Activated CD4-positive, alpha-beta T cell treated with anti-CD3 and anti-CD28 coated beads, Interleukin-2, amount 50 U/mL, for 1 hour (primary cell): ENCODE measurements at regions not wholly inside any gene's neighbourhood (a gene's known extent, or its start where the extent isn't known, plus 50 kb on each side); places are given as distances from the start of the nearest gene placed in this dataset.
A peak's percentile ranks its signal among the peaks of the same experiment; 100 is the strongest.

Experiments used
- DNase-seq: peaks from one replicate; pipeline ENCODE4 v3.0.0-alpha.2; 2020

GRCh38 chr15:59953392-59953883 lies 50.7 kb upstream of the FOXB1 start:
- no peak for DNase-seq

- no peak for DNase-seq
These were observed 51.2 kb upstream of the FOXB1 start for GRCh38 chr15:59952960-59953359.

- DNase-seq: no peak
These were observed 53.3 kb upstream of the FOXB1 start for GRCh38 chr15:59950603-59951388.

GRCh38 chr15:59948924-59949613 lies 55.0 kb upstream of the FOXB1 start:
- DNase-seq: no peak

GRCh38 chr15:59946084-59946483 lies 58.0 kb upstream of the FOXB1 start:
- DNase-seq: no peak

- no peak for DNase-seq
These were observed 59.1 kb upstream of the FOXB1 start for GRCh38 chr15:59945036-59945435.

GRCh38 chr15:59941612-59942011 lies 62.5 kb upstream of the FOXB1 start:
- no peak for DNase-seq

GRCh38 chr15:59940928-59941327 lies 63.2 kb upstream of the FOXB1 start:
- no peak for DNase-seq

GRCh38 chr15:59940456-59940855 lies 63.7 kb upstream of the FOXB1 start:
- no peak for DNase-seq

- no peak for DNase-seq
These were observed 67.4 kb upstream of the FOXB1 start for GRCh38 chr15:59936741-59937140.

GRCh38 chr15:59933607-59934006 lies 70.5 kb upstream of the FOXB1 start:
- no peak for DNase-seq

- no peak for DNase-seq
These were observed 72.4 kb upstream of the FOXB1 start for GRCh38 chr15:59931646-59932261.

GRCh38 chr15:59924812-59925522 lies 79.1 kb upstream of the FOXB1 start:
- DNase-seq: no peak

- DNase-seq: no peak
These were observed 80.0 kb upstream of the FOXB1 start for GRCh38 chr15:59924096-59924495.

GRCh38 chr15:59923508-59923907 lies 80.6 kb upstream of the FOXB1 start:
- DNase-seq: no peak

- no peak for DNase-seq
These were observed 84.8 kb upstream of the FOXB1 start for GRCh38 chr15:59918994-59919951.

- peak; percentile 66 for DNase-seq
These were observed 86.5 kb upstream of the FOXB1 start for GRCh38 chr15:59917504-59918157.

GRCh38 chr15:59906046-59906445 lies 98.1 kb upstream of the FOXB1 start:
- no peak for DNase-seq

GRCh38 chr15:59905176-59905575 lies 98.9 kb upstream of the FOXB1 start:
- no peak for DNase-seq

GRCh38 chr15:59904450-59905135 lies 99.5 kb upstream of the FOXB1 start:
- no peak for DNase-seq

GRCh38 chr15:59896663-59897074 lies 107.4 kb upstream of the FOXB1 start:
- no peak for DNase-seq
